Endodermal cell (in vitro differentiated cells): ENCODE measurements at regions not wholly inside any gene's neighbourhood (a gene's known extent, or its start where the extent isn't known, plus 50 kb on each side); places are given as distances from the start of the nearest gene placed in this dataset.
A peak's percentile ranks its signal among the peaks of the same experiment; 100 is the strongest.

Experiments
- DNase-seq: peaks from one replicate; pipeline ENCODE4 v3.0.0-alpha.2; 2017
- H3K27ac ChIP-seq: 2 replicates; pipeline ENCODE4 v1.5.1; 2013; ENCODE audit warnings: mild to moderate bottlenecking, low read depth, low read length, moderate library complexity
- H3K27me3 ChIP-seq: 2 replicates; pipeline ENCODE4 v1.6.1; 2013; ENCODE audit warnings: mild to moderate bottlenecking, low read length, moderate library complexity; ENCODE audit not compliant: insufficient read depth, control insufficient read depth, poor library complexity, severe bottlenecking
- H3K36me3 ChIP-seq: 2 replicates; pipeline ENCODE4 v1.7.0; 2013; ENCODE audit warnings: mild to moderate bottlenecking, low read length, moderate library complexity; ENCODE audit not compliant: control insufficient read depth, insufficient read depth
- H3K4me1 ChIP-seq: one replicate; pipeline ENCODE4 v1.7.0; 2013; ENCODE audit warnings: low read length; ENCODE audit not compliant: control insufficient read depth, insufficient read depth
- H3K4me3 ChIP-seq: 2 replicates; pipeline ENCODE4 v1.5.1; 2013; ENCODE audit warnings: mild to moderate bottlenecking, low read length, moderate library complexity
- H3K9ac ChIP-seq: 2 replicates; pipeline ENCODE4 v1.6.1; 2013; ENCODE audit warnings: mild to moderate bottlenecking, low read length, moderate library complexity; ENCODE audit not compliant: poor library complexity, severe bottlenecking; ENCODE audit errors: extremely low read depth
- H3K9me3 ChIP-seq: 2 replicates; pipeline ENCODE4 v1.6.1; 2013; ENCODE audit warnings: mild to moderate bottlenecking, low read length, moderate library complexity; ENCODE audit not compliant: control insufficient read depth
- H3K27ac Mint-ChIP-seq: 2 replicates; pipeline ENCODE4 v1.8.0; 2020; ENCODE audit warnings: mixed read lengths
- H3K27me3 Mint-ChIP-seq: 2 replicates; pipeline ENCODE4 v1.8.0; 2021; ENCODE audit warnings: mild to moderate bottlenecking, mixed read lengths; ENCODE audit not compliant: insufficient read depth
- H3K36me3 Mint-ChIP-seq: 2 replicates; pipeline ENCODE4 v1.8.0; 2020; ENCODE audit warnings: low read depth, mixed read lengths
- H3K4me1 Mint-ChIP-seq: 2 replicates; pipeline ENCODE4 v1.8.0; 2020; ENCODE audit warnings: mixed read lengths
- H3K4me3 Mint-ChIP-seq: 2 replicates; pipeline ENCODE4 v1.8.0; 2020; ENCODE audit warnings: mild to moderate bottlenecking, moderate library complexity, mixed read lengths
- H3K9me3 Mint-ChIP-seq: 2 replicates; pipeline ENCODE4 v1.8.0; 2020; ENCODE audit warnings: mild to moderate bottlenecking, mixed read lengths
- CTCF ChIP-seq: fragments of 200-600 bp; sonication (generic); conservative IDR thresholded peaks from 2 replicates; pipeline ENCODE4 v1.5.0; 2021; ENCODE audit warnings: antibody characterized with exemption, mild to moderate bottlenecking
- WGBS, 2 experiments: methylation state at CpG; one replicate each; pipeline versions ENCODE4 v1.1.5 to v1.1.7; 2013; ENCODE audit warnings: missing lambda C conversion rate in 2 of 2, mixed read lengths in 1 of 2; ENCODE audit not compliant: insufficient coverage in 1 of 2, insufficient read length in 1 of 2; 5-methylcytosine and 5-hydroxymethylcytosine counted together

DNA sequence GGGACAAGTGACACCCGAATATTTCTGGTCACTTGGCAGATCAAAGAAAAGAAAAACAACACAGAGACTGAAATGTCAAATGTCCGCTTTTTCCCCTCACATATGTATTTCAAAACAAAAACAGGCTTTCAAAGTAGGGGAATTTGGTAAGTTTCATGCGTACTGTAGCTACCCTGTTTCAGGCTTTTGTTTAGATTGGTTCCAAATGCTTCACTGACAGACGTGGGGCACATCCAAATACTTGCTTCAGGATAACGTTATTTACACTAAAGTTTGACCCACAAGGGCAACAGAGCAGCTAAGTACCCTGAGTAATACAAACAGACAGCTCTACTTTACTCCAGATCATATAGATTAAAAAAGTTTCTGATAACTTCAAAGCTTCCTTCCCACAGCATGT, 804.5 kb upstream of the POU3F4 start:
- H3K27ac Mint-ChIP-seq, result no peak overlapping the region
- H3K4me3 Mint-ChIP-seq, result no peak overlapping the region
- WGBS, 2 experiments, result 70% methylated on average over 4 of the region's 5 CpGs; no CpG with 5 or more reads in 1 of the 2 experiments

GRCh38 chrX:82711457-82711856, 796.6 kb upstream of the POU3F4 start:
- no peaks in the 10 kb centered on the region for H3K36me3 Mint-ChIP-seq
- no peaks in the 10 kb centered on the region for H3K27me3 ChIP-seq
- H3K27me3 Mint-ChIP-seq, result no peaks in the 10 kb centered on the region

More for the DNA sequence above, 804.5 kb upstream of the POU3F4 start:
- TF ChIP-seq CTCF, result no peak
- Histone ChIP-seq H3K36me3 (no peaks in the 10 kb centered on the region), H3K9ac (no peak overlapping the region), H3K4me3 (no peak overlapping the region), H3K4me1 (no peaks in the 10 kb centered on the region), H3K9me3 (no peaks in the 10 kb centered on the region), H3K27ac (no peak overlapping the region), H3K27me3 (no peaks in the 10 kb centered on the region)
- H3K4me1 Mint-ChIP-seq, result peaks cover 5% of the 10 kb centered on the region
- H3K9me3 Mint-ChIP-seq, result peaks cover 37% of the 10 kb centered on the region
- H3K36me3 Mint-ChIP-seq, result no peaks in the 10 kb centered on the region
- no peak for DNase-seq
- H3K27me3 Mint-ChIP-seq, result no peaks in the 10 kb centered on the region

GRCh38 chrX:82721891-82722290, 786.2 kb upstream of the POU3F4 start:
- Histone ChIP-seq H3K27ac (no peak overlapping the region), H3K36me3 (no peaks in the 10 kb centered on the region), H3K4me3 (no peak overlapping the region), H3K9me3 (no peaks in the 10 kb centered on the region), H3K9ac (no peak overlapping the region), H3K4me1 (no peaks in the 10 kb centered on the region), H3K27me3 (no peaks in the 10 kb centered on the region)
- H3K27ac Mint-ChIP-seq, result no peak overlapping the region
- H3K4me1 Mint-ChIP-seq, result peaks cover 2% of the 10 kb centered on the region
- H3K9me3 Mint-ChIP-seq, result peaks cover 14% of the 10 kb centered on the region
- H3K36me3 Mint-ChIP-seq, result no peaks in the 10 kb centered on the region
- no peaks in the 10 kb centered on the region for H3K27me3 Mint-ChIP-seq
- H3K4me3 Mint-ChIP-seq, result no peak overlapping the region
- WGBS, 2 experiments, result no CpG with 5 or more reads among the region's 1 CpG
- no peak for DNase-seq
- no peak for TF ChIP-seq CTCF

More at GRCh38 chrX:82711457-82711856, 796.6 kb upstream of the POU3F4 start:
- TF ChIP-seq CTCF, result no peak
- WGBS, 2 experiments, result 60% methylated on average over 4 of the region's 4 CpGs; no CpG with 5 or more reads in 1 of the 2 experiments
- H3K4me1 Mint-ChIP-seq, result peaks cover 5% of the 10 kb centered on the region
- H3K4me3 Mint-ChIP-seq, result no peak overlapping the region
- no peak overlapping the region for H3K9ac ChIP-seq
- DNase-seq, result no peak
- H3K9me3 Mint-ChIP-seq, result peaks cover 40% of the 10 kb centered on the region
- no peaks in the 10 kb centered on the region for H3K36me3 ChIP-seq
- H3K4me1 ChIP-seq, result no peaks in the 10 kb centered on the region
- H3K9me3 ChIP-seq, result no peaks in the 10 kb centered on the region
- H3K4me3 ChIP-seq, result no peak overlapping the region
- H3K27ac ChIP-seq, result peak overlapping the region; percentile 49
- no peak overlapping the region for H3K27ac Mint-ChIP-seq
